ENCODE measurements at regions not wholly inside any gene's neighbourhood (a gene's known extent, or its start where the extent isn't known, plus 50 kb on each side); places are given as distances from the start of the nearest gene placed in this dataset.
"Not testable (repeated sequence)": the region's sequence is repeated elsewhere in the genome, so short reads cannot be mapped to it uniquely, and the experiment has no call there.

GRCh38 chr14:106681568-106681967 is 1155.2 kb downstream of the TMEM121 start:
- no peak overlapping the region for H3K27ac ChIP-seq

GRCh38 chr14:106683631-106684030 is 1157.2 kb downstream of the TMEM121 start:
- H3K27ac ChIP-seq = no peak overlapping the region
- TF ChIP-seq, protein P1, sequence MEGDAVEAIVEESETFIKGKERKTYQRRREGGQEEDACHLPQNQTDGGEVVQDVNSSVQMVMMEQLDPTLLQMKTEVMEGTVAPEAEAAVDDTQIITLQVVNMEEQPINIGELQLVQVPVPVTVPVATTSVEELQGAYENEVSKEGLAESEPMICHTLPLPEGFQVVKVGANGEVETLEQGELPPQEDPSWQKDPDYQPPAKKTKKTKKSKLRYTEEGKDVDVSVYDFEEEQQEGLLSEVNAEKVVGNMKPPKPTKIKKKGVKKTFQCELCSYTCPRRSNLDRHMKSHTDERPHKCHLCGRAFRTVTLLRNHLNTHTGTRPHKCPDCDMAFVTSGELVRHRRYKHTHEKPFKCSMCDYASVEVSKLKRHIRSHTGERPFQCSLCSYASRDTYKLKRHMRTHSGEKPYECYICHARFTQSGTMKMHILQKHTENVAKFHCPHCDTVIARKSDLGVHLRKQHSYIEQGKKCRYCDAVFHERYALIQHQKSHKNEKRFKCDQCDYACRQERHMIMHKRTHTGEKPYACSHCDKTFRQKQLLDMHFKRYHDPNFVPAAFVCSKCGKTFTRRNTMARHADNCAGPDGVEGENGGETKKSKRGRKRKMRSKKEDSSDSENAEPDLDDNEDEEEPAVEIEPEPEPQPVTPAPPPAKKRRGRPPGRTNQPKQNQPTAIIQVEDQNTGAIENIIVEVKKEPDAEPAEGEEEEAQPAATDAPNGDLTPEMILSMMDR (conservative IDR thresholded peaks at IDR 0.05) = no peak

More at GRCh38 chr14:106681568-106681967, 1155.2 kb downstream of the TMEM121 start:
- TF ChIP-seq, protein P1 (conservative IDR thresholded peaks at IDR 0.05) = peak; percentile 52

DNA sequence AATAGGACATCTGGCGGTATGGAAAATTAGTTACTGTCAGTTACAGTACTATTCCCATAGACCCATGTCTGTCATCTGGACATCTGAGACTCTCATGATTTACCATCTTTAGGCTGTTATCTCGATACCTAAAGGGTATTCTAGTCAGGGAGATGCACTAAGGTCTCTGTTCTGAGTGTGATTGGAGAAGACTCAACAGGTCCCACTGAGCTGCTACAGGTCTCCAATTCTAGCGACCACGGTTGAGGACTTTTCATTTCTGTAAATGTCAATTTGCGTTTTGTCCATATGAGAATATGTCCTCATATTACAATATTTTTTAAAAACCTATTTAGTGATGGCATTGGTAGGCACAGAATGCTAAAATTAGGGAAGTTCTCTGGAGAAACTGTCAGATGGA is 1160.2 kb downstream of the TMEM121 start:
- H3K27ac ChIP-seq = no peak overlapping the region
- TF ChIP-seq, protein P1 (conservative IDR thresholded peaks at IDR 0.05) = no peak

GRCh38 chr14:106690333-106690891 is 1164.0 kb downstream of the TMEM121 start:
- TF ChIP-seq, protein P1 (conservative IDR thresholded peaks at IDR 0.05) = no peak
- H3K27ac ChIP-seq = no peak overlapping the region

- H3K27ac ChIP-seq = no peak overlapping the region
- TF ChIP-seq, protein P1 (conservative IDR thresholded peaks at IDR 0.05) = peak; percentile 43
These were observed 1165.4 kb downstream of the TMEM121 start for GRCh38 chr14:106691601-106692291.

GRCh38 chr14:106694638-106695393 is 1168.4 kb downstream of the TMEM121 start:
- TF ChIP-seq, protein P1 (conservative IDR thresholded peaks at IDR 0.05) = peak; percentile 68
- H3K27ac ChIP-seq = no peak overlapping the region

GRCh38 chr14:106698620-106699267 is 1172.4 kb downstream of the TMEM121 start:
- H3K27ac ChIP-seq = not testable (repeated sequence)

- H3K27ac ChIP-seq = not testable (repeated sequence)
These were observed 1177.3 kb downstream of the TMEM121 start for GRCh38 chr14:106703651-106704050.

DNA sequence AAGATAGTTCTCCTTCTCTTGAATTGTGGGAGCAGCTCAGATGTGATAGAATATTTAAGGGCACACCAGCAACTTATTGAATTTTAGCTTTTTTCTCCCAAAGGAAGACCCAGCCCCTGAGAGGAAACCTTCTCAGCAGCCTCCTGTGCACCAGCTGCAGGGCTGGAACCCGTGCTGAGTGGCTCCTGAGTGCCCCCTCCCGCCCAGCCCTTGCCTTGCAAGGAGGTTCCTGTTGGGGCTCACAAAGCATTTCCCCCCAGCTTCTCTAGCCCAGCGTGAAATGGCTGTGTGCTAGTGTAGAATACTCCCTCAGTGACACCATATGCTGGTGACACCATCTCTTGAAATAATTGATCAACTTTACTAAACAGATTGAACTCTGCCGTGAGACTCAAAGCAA is 1180.1 kb downstream of the TMEM121 start:
- H3K27ac ChIP-seq = not testable (repeated sequence)

GRCh38 chr14:106710187-106710586 is 1183.8 kb downstream of the TMEM121 start:
- not testable (repeated sequence) for H3K27ac ChIP-seq

GRCh38 chr14:106712513-106712912 is 1186.1 kb downstream of the TMEM121 start:
- not testable (repeated sequence) for H3K27ac ChIP-seq

Data from VCaP (cell line).